ENCODE measurements at regions not wholly inside any gene's neighbourhood (a gene's known extent, or its start where the extent isn't known, plus 50 kb on each side); places are given as distances from the start of the nearest gene placed in this dataset.

GRCh38 chr4:166257276-166257675 lies 384.2 kb downstream of the TLL1 start:
- TF ChIP-seq CTCF (IDR thresholded peaks at IDR 0.05; ENCODE audit: borderline replicate concordance, control extremely low read depth, extremely low read depth, insufficient read depth, missing control alignments): no peak
- no peak for DNase-seq (ENCODE audit: low spot score)
- in situ Hi-C loops (cut with MboI; ENCODE audit: low sequenced_read_pairs, unreplicated experiment): no loop called here

GRCh38 chr4:166257891-166258290 lies 384.9 kb downstream of the TLL1 start:
- DNase-seq (ENCODE audit: low spot score): no peak
- no peak for TF ChIP-seq CTCF (IDR thresholded peaks at IDR 0.05; ENCODE audit: borderline replicate concordance, control extremely low read depth, extremely low read depth, insufficient read depth, missing control alignments)
- in situ Hi-C loops (cut with MboI; ENCODE audit: low sequenced_read_pairs, unreplicated experiment): no loop called here

DNA sequence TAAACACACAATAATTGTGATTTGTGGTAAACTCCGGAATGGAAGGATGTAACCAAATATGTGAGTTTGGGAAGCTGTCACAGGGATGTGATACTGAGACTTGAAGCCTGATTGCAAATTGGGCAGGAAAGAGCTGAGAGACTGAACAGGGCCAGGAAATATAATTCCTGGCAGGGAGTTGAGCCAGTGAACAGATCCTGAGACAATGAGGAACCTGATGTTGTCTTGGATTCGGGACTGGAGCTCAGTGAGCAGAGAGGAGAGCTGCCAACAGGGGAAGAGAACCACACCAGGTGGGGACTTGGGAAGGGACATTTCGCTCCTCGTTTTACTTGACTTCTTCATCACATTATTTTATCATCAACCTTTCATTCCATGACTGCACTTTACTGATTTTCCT lies 386.0 kb downstream of the TLL1 start:
- TF ChIP-seq CTCF (IDR thresholded peaks at IDR 0.05; ENCODE audit: borderline replicate concordance, control extremely low read depth, extremely low read depth, insufficient read depth, missing control alignments): no peak
- in situ Hi-C loops (cut with MboI; ENCODE audit: low sequenced_read_pairs, unreplicated experiment): no loop called here
- no peak for DNase-seq (ENCODE audit: low spot score)

DNA sequence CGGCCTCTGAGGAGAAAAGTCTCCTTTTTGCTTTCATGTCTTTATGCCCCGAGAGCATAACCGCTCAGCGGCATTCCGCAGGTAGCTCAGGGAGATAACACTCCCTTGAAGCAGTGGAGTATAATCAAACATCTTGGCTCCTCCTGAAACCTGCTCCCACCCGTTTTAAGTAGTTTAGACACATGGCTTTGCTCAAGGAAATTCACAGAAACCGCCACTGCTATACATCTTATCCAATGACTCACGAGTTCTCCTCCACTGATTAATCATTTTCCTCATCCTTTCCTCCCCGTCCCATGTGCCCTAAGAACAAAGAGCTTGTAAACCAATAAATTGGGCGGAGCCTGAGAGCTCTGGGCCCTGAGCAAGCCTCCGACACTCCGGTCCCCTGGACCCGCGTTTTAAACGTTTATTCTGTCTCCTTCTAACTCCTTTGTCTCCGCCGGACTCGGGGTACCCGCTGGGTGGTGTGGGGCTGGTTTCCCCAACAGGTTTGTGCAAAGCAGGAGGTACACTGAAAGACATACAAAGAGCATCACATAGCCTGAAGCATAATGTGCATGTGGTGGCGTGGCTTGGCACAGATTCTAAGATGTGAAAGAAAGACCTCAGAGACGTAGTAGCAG lies 401.2 kb downstream of the TLL1 start:
- no peak for TF ChIP-seq CTCF (IDR thresholded peaks at IDR 0.05; ENCODE audit: borderline replicate concordance, control extremely low read depth, extremely low read depth, insufficient read depth, missing control alignments)
- in situ Hi-C loops (cut with MboI; ENCODE audit: low sequenced_read_pairs, unreplicated experiment): no loop called here
- DNase-seq (ENCODE audit: low spot score): no peak

GRCh38 chr4:166274775-166275174 lies 401.7 kb downstream of the TLL1 start:
- in situ Hi-C loops (cut with MboI; ENCODE audit: low sequenced_read_pairs, unreplicated experiment): no loop called here
- no peak for TF ChIP-seq CTCF (IDR thresholded peaks at IDR 0.05; ENCODE audit: borderline replicate concordance, control extremely low read depth, extremely low read depth, insufficient read depth, missing control alignments)

GRCh38 chr4:166277401-166277800 lies 404.4 kb downstream of the TLL1 start:
- DNase-seq (ENCODE audit: low spot score): no peak
- in situ Hi-C loops (cut with MboI; ENCODE audit: low sequenced_read_pairs, unreplicated experiment): no loop called here
- no peak for TF ChIP-seq CTCF (IDR thresholded peaks at IDR 0.05; ENCODE audit: borderline replicate concordance, control extremely low read depth, extremely low read depth, insufficient read depth, missing control alignments)

More at GRCh38 chr4:166274775-166275174, 401.7 kb downstream of the TLL1 start:
- no peak for DNase-seq (ENCODE audit: low spot score)
